Vagina (tissue), 2 donors: ENCODE measurements at regions not wholly inside any gene's neighbourhood (a gene's known extent, or its start where the extent isn't known, plus 50 kb on each side); places are given as distances from the start of the nearest gene placed in this dataset.

Experiments used
- DNase-seq, 2 donors: peaks; one replicate each; pipeline ENCODE4 v3.0.0-alpha.2; 2017; ENCODE audit errors: extremely low spot score in 2 of 2
- H3K27ac ChIP-seq: fragments of 200-600 bp; sonication (generic); one replicate; pipeline ENCODE4 v1.5.1; 2019
- H3K27me3 ChIP-seq: fragments of 200-600 bp; sonication (generic); one replicate; pipeline ENCODE4 v1.5.1; 2019
- H3K36me3 ChIP-seq, 2 donors: fragments of 200-600 bp; sonication (generic); one replicate each; pipeline ENCODE4 v1.5.1; 2017 to 2019
- H3K4me1 ChIP-seq: fragments of 200-600 bp; sonication (generic); one replicate; pipeline ENCODE4 v1.5.1; 2019
- H3K4me3 ChIP-seq, 2 donors: fragments of 200-600 bp; sonication (generic); 1 replicate in 1 of 2; 2 replicates in 1 of 2; pipeline ENCODE4 v1.5.1; 2016 to 2019
- H3K9me3 ChIP-seq: fragments of 200-600 bp; sonication (generic); one replicate; pipeline ENCODE4 v1.5.1; 2019
- CTCF ChIP-seq, 3 experiments: fragments of 450-650 bp in 2 of 3; fragments of 200-600 bp in 1 of 3; sonication (generic) in 1 of 3; IDR thresholded peaks; one replicate each; pipeline ENCODE4 v1.5.1; 2017 to 2019; ENCODE audit warnings: antibody characterized with exemption in 3 of 3, mild to moderate bottlenecking in 2 of 3, moderate library complexity in 2 of 3
- POLR2A ChIP-seq, 2 donors: fragments of 450-650 bp; IDR thresholded peaks; one replicate each; pipeline ENCODE4 v1.6.1; 2017; ENCODE audit warnings: antibody characterized with exemption in 2 of 2, mild to moderate bottlenecking in 2 of 2, moderate library complexity in 2 of 2
- POLR2AphosphoS5 ChIP-seq, 2 donors: sonication (generic); formaldehyde crosslinking; IDR thresholded peaks; one replicate each; pipeline ENCODE4 v1.9.0; 2017; ENCODE audit warnings: antibody characterized with exemption in 2 of 2, mild to moderate bottlenecking in 2 of 2, low read depth in 1 of 2; ENCODE audit not compliant: insufficient read depth in 1 of 2
- intact Hi-C: fragments of 100-400 bp; cut with DNase I; formaldehyde crosslinking; loops from one replicate; pipeline ENCODE4 v1.15.1; 2023

- intact Hi-C loops: no loop called here
- no peak for TF ChIP-seq CTCF (IDR thresholded peaks at IDR 0.05)
- TF ChIP-seq POLR2A (IDR thresholded peaks at IDR 0.05): no peak
- TF ChIP-seq POLR2AphosphoS5 (IDR thresholded peaks at IDR 0.05; ENCODE audit: insufficient read depth in 1 of 2, low read depth in 1 of 2): no peak
- DNase-seq: no peak
- Histone ChIP-seq H3K36me3 (no peaks in the 10 kb centered on the region), H3K27me3 (no peaks in the 10 kb centered on the region), H3K4me3 (no peak overlapping the region), H3K27ac (no peak overlapping the region), H3K9me3 (no peaks in the 10 kb centered on the region), H3K4me1 (no peaks in the 10 kb centered on the region)
Measured at GRCh38 chr10:130372222-130372621, 236.0 kb downstream of the GLRX3 start.

GRCh38 chr10:130372866-130373265 lies 236.7 kb downstream of the GLRX3 start:
- Histone ChIP-seq H3K4me3 (no peak overlapping the region), H3K9me3 (no peaks in the 10 kb centered on the region), H3K27me3 (no peaks in the 10 kb centered on the region), H3K36me3 (no peaks in the 10 kb centered on the region), H3K4me1 (no peaks in the 10 kb centered on the region), H3K27ac (no peak overlapping the region)
- TF ChIP-seq POLR2AphosphoS5 (IDR thresholded peaks at IDR 0.05; ENCODE audit: insufficient read depth in 1 of 2, low read depth in 1 of 2) (no peak), POLR2A (IDR thresholded peaks at IDR 0.05) (no peak), CTCF (IDR thresholded peaks at IDR 0.05) (no peak)
- DNase-seq: no peak
- intact Hi-C loops: no loop called here

- Histone ChIP-seq H3K4me1 (no peaks in the 10 kb centered on the region), H3K4me3 (no peak overlapping the region), H3K27ac (no peak overlapping the region), H3K27me3 (no peaks in the 10 kb centered on the region), H3K36me3 (no peaks in the 10 kb centered on the region), H3K9me3 (no peaks in the 10 kb centered on the region)
- DNase-seq: no peak
- intact Hi-C loops: no loop called here
- no peak for TF ChIP-seq POLR2A (IDR thresholded peaks at IDR 0.05)
- no peak for TF ChIP-seq POLR2AphosphoS5 (IDR thresholded peaks at IDR 0.05; ENCODE audit: insufficient read depth in 1 of 2, low read depth in 1 of 2)
- no peak for TF ChIP-seq CTCF (IDR thresholded peaks at IDR 0.05)
Measured at GRCh38 chr10:130377986-130378540, 241.9 kb downstream of the GLRX3 start.

GRCh38 chr10:130378556-130379400 lies 242.6 kb downstream of the GLRX3 start:
- Histone ChIP-seq H3K36me3 (no peaks in the 10 kb centered on the region), H3K27me3 (no peaks in the 10 kb centered on the region), H3K27ac (no peak overlapping the region), H3K4me1 (no peaks in the 10 kb centered on the region), H3K9me3 (no peaks in the 10 kb centered on the region), H3K4me3 (no peak overlapping the region)
- intact Hi-C loops: no loop called here
- DNase-seq: no peak
- no peak for TF ChIP-seq POLR2A (IDR thresholded peaks at IDR 0.05)
- TF ChIP-seq POLR2AphosphoS5 (IDR thresholded peaks at IDR 0.05; ENCODE audit: insufficient read depth in 1 of 2, low read depth in 1 of 2): no peak
- no peak for TF ChIP-seq CTCF (IDR thresholded peaks at IDR 0.05)

- TF ChIP-seq POLR2AphosphoS5 (IDR thresholded peaks at IDR 0.05; ENCODE audit: insufficient read depth in 1 of 2, low read depth in 1 of 2): no peak
- TF ChIP-seq POLR2A (IDR thresholded peaks at IDR 0.05): no peak
- no peak for TF ChIP-seq CTCF (IDR thresholded peaks at IDR 0.05)
- no peaks in the 10 kb centered on the region for H3K36me3 ChIP-seq
- no peaks in the 10 kb centered on the region for H3K9me3 ChIP-seq
- H3K4me3 ChIP-seq: no peak overlapping the region
- H3K27ac ChIP-seq: no peak overlapping the region
- no peaks in the 10 kb centered on the region for H3K27me3 ChIP-seq
- DNase-seq: no peak
- intact Hi-C loops: no loop called here
- no peaks in the 10 kb centered on the region for H3K4me1 ChIP-seq
Measured at GRCh38 chr10:130380056-130380455, 243.9 kb downstream of the GLRX3 start.
